ENCODE measurements at regions not wholly inside any gene's neighbourhood (a gene's known extent, or its start where the extent isn't known, plus 50 kb on each side); places are given as distances from the start of the nearest gene placed in this dataset.

DNA sequence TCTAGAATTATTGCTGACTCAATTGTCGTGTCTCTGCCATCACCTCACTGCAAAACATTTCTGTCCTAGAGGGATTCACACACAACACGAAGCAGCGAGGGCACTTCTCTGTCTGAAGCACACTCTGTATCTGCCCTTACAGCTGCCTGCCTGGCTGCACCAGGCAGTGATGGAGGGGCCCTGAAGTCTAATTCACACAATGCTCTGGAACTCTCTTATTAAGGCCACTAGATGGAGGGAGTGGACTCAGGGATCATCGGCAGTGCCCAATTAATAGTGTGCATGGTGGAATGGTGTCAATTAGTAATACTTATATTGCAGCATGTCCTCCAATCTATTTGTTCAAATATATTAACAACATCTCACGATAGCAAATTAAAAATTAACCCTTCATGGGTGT, 157.5 kb upstream of the MAP1B start:
- TF ChIP-seq GATA3 (IDR thresholded peaks at IDR 0.05; ENCODE audit: low read depth, low read length) (no peak), GATA2 (IDR thresholded peaks at IDR 0.05; ENCODE audit: low read depth, low read length) (no peak)

DNA sequence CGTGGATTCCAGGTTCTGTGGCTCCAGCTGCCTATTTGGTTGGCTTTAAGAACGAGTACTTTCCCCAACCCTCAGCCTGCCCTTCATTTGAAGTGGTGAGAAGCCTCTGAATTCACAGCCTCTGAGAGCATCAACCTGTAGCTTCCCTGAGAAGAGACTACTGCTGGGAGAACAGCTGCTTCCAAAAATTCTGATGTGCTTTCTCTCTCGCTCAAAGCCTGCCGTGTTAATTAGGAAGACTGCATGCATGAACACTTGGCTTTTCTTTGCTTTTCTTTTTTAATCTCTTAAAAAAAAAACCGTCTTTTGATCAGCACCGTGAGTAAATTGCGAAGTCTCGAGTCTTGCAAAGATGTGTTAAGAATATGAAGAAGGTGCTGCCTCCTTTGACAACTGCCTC, 153.4 kb upstream of the MAP1B start:
- TF ChIP-seq GATA3 (IDR thresholded peaks at IDR 0.05; ENCODE audit: low read depth, low read length) = no peak
- no peak for TF ChIP-seq GATA2 (IDR thresholded peaks at IDR 0.05; ENCODE audit: low read depth, low read length)

GRCh38 chr5:71954329-71954728, 152.9 kb upstream of the MAP1B start:
- TF ChIP-seq GATA3 (IDR thresholded peaks at IDR 0.05; ENCODE audit: low read depth, low read length) (no peak), GATA2 (IDR thresholded peaks at IDR 0.05; ENCODE audit: low read depth, low read length) (no peak)

- TF ChIP-seq GATA2 (IDR thresholded peaks at IDR 0.05; ENCODE audit: low read depth, low read length) (no peak), GATA3 (IDR thresholded peaks at IDR 0.05; ENCODE audit: low read depth, low read length) (no peak)
Observed at GRCh38 chr5:71955723-71956122, 151.6 kb upstream of the MAP1B start.

- TF ChIP-seq GATA2 (IDR thresholded peaks at IDR 0.05; ENCODE audit: low read depth, low read length) (no peak), GATA3 (IDR thresholded peaks at IDR 0.05; ENCODE audit: low read depth, low read length) (no peak)
Observed at GRCh38 chr5:71957292-71957898, 149.9 kb upstream of the MAP1B start.

DNA sequence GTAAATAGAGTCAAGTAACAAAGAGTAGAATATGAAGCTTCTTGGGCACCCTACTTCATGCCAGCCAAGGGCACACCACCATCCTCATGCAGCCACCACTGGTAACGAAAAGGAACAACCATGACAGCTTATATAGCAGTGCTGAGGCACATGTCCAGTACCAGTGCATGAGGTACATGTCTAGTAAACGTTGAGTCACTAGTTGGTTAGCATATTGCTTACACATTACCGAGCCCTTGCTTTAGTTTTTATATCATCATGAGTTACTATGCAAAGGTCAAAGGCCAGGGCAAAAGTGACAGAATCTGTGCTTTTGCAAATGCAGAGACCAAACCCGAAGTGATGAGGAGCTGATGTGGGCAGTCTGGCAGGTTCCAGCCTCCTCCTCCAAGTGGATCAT, 147.1 kb upstream of the MAP1B start:
- TF ChIP-seq GATA2 (IDR thresholded peaks at IDR 0.05; ENCODE audit: low read depth, low read length) (no peak), GATA3 (IDR thresholded peaks at IDR 0.05; ENCODE audit: low read depth, low read length) (no peak)

DNA sequence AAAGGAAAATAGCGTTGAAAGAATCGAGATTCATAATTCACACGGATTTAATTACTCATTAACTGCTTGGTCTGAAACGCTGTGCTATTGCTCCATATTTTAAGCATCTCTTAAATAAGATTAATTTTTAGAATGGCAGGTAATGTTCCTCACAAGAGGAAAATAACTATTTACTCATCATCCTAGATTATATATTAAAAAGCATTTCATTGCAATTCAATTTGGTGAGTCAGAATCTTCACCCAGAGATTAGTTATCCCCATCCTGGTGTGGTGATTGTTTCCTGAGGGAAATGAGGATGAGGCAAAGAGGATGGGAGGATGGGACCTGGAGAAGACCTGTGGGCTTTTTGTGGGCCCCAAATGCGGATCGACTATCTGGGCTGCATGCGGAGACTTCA, 145.5 kb upstream of the MAP1B start:
- TF ChIP-seq GATA2 (IDR thresholded peaks at IDR 0.05; ENCODE audit: low read depth, low read length) (no peak), GATA3 (IDR thresholded peaks at IDR 0.05; ENCODE audit: low read depth, low read length) (no peak)

- no peak for TF ChIP-seq GATA2 (IDR thresholded peaks at IDR 0.05; ENCODE audit: low read depth, low read length)
- no peak for TF ChIP-seq GATA3 (IDR thresholded peaks at IDR 0.05; ENCODE audit: low read depth, low read length)
Observed at GRCh38 chr5:71969460-71969859, 137.8 kb upstream of the MAP1B start.

DNA sequence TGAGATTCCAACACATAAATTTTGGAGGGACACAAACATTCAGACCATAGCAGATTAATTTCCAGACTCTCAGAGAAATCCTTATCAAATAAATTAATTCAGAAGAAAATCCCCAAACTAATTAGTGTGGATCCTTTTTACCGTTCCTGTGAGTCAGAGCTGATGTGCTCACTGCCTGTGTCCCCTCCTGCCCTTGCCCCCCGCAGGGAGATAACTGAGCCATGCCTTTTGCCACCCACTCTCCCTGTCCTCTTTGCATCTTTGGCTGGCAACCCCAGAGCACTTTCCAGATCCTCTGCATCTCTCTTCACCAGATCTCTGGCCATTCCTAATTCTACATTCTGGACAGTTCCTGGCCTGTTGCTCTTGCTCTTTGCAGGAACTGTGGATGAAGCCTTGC, 135.4 kb upstream of the MAP1B start:
- TF ChIP-seq GATA3 (IDR thresholded peaks at IDR 0.05; ENCODE audit: low read depth, low read length) = no peak
- TF ChIP-seq GATA2 (IDR thresholded peaks at IDR 0.05; ENCODE audit: low read depth, low read length) = no peak

DNA sequence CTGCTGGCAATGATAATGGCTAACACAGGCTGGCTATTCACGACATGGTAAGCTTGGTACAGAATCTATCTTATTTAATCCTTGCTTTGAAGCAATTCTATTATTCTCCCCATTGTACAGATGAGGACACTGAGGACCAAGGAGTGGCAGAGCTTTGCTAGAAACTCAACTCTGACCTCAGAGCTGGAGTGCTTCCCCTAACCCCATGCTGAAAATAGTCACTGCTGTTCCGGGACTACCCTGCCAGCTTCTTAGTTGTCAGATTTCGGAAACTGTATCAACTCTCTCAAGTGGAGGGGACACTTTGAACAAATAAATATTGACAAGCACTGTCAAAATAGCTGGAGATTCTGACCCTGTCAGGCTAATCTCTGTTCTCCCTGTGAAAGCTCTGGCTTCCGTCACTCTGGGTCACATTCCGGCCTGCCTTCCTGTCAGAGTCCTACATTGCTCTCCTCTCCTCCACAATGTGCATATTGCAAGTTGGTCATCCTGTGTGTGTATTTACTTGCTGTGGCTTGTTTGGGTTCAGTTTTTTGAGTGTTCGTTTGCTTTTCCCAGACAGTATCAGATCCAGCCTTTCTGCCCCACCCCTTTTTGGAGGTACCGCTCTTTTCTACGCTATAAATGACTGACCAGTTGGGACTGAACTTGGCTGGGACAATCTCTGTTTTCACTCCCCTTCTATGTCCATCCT, 134.3 kb upstream of the MAP1B start:
- TF ChIP-seq GATA2 (IDR thresholded peaks at IDR 0.05; ENCODE audit: low read depth, low read length) = no peak
- TF ChIP-seq GATA3 (IDR thresholded peaks at IDR 0.05; ENCODE audit: low read depth, low read length) = no peak

DNA sequence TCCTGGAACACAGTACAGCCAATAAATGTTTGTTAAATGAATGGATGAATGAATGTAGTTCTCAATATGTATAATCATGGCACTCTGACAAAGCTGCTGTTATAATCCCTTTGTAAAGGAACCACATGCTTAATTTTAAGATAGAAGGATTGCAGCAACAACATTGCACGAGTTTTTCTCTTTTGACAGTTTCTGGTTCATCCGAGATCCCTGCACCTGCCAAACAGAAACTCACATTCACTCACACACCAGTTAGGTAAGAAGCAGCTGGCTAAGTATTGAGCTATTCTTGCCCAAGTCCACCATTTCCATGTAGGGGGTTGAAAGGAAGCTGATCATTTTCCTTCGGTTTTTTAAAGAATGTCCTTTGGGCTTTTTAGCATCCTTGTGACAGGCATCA, 133.7 kb upstream of the MAP1B start:
- no peak for TF ChIP-seq GATA3 (IDR thresholded peaks at IDR 0.05; ENCODE audit: low read depth, low read length)
- TF ChIP-seq GATA2 (IDR thresholded peaks at IDR 0.05; ENCODE audit: low read depth, low read length) = no peak

- TF ChIP-seq GATA2 (IDR thresholded peaks at IDR 0.05; ENCODE audit: low read depth, low read length) = no peak
- no peak for TF ChIP-seq GATA3 (IDR thresholded peaks at IDR 0.05; ENCODE audit: low read depth, low read length)
Observed at GRCh38 chr5:71974165-71974564, 133.1 kb upstream of the MAP1B start.

DNA sequence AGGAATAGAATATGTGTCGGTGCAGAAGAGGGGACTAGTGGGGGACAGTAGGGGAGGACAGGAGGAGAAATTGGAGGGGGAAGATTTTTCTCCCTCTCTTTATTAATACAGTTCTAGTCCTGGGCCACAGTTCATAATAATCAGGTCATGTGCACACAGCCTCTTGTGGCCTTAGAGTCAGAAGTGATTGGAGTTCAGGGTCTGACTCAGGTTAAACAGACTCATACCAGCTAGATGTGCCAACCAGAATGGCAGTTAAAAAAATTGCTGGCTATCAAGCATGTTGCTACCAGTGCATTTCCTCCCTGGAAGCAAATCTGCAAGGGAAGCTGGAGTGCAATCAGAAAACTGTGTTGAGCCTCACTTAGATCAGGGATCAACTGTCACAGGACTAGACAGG, 132.7 kb upstream of the MAP1B start:
- TF ChIP-seq GATA2 (IDR thresholded peaks at IDR 0.05; ENCODE audit: low read depth, low read length) (no peak), GATA3 (IDR thresholded peaks at IDR 0.05; ENCODE audit: low read depth, low read length) (no peak)

DNA sequence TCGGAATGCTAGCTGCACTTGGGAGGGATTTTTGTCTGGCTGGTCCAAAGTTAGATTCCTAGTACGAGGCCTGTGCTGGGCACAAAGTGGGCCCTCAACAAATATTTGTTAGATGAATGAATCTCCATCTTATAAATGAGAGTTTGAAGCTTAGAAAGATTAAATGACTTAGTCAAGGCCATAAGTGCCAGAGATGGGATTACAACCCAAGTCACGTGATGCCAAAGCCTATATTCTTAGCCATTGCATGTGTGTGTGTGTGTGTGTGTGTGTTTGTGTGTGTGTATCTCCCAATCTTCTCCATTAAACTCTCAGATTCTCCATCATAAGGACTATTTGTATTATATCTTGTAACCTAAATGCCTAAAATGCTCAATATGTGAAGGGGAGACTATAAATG, 130.8 kb upstream of the MAP1B start:
- no peak for TF ChIP-seq GATA3 (IDR thresholded peaks at IDR 0.05; ENCODE audit: low read depth, low read length)
- TF ChIP-seq GATA2 (IDR thresholded peaks at IDR 0.05; ENCODE audit: low read depth, low read length) = no peak

- TF ChIP-seq GATA3 (IDR thresholded peaks at IDR 0.05; ENCODE audit: low read depth, low read length) = no peak
- TF ChIP-seq GATA2 (IDR thresholded peaks at IDR 0.05; ENCODE audit: low read depth, low read length) = no peak
Observed at GRCh38 chr5:71977311-71977710, 130.0 kb upstream of the MAP1B start.

Data from SH-SY5Y (cell line).